ENCODE measurements at regions not wholly inside any gene's neighbourhood (a gene's known extent, or its start where the extent isn't known, plus 50 kb on each side); places are given as distances from the start of the nearest gene placed in this dataset.
"Not testable (repeated sequence)": the region's sequence is repeated elsewhere in the genome, so short reads cannot be mapped to it uniquely, and the experiment has no call there.

- no peaks in the 10 kb centered on the region for H3K27me3 ChIP-seq (ENCODE audit: insufficient read depth in 3 of 3, low read length in 2 of 3)
- no peaks in the 10 kb centered on the region for H3K36me3 ChIP-seq (ENCODE audit: insufficient read depth in 1 of 2, low read depth in 1 of 2)
- WGBS, 3 donors = 81 to 84% (median 82%) methylated on average over 7 of the region's 7 CpGs
- DNase-seq = no peak
- intact Hi-C loops (cut with DNase I) = no loop called here
- no peaks in the 10 kb centered on the region for H3K4me1 ChIP-seq
- no peak overlapping the region for H3K4me3 ChIP-seq
- H3K27ac ChIP-seq = no peak overlapping the region
- TF ChIP-seq CTCF (IDR thresholded peaks at IDR 0.05) = no peak
- ATAC-seq = no peak
- H3K9me3 ChIP-seq = no peaks in the 10 kb centered on the region
Measured at GRCh38 chr7:16264823-16265804, 156.2 kb downstream of the CRPPA start.

GRCh38 chr7:16264036-16264819 is 157.1 kb downstream of the CRPPA start:
- no peak for TF ChIP-seq CTCF (IDR thresholded peaks at IDR 0.05)
- H3K36me3 ChIP-seq (ENCODE audit: insufficient read depth in 1 of 2, low read depth in 1 of 2) = no peaks in the 10 kb centered on the region
- intact Hi-C loops (cut with DNase I) = no loop called here
- no peak overlapping the region for H3K4me3 ChIP-seq
- no peak for ATAC-seq
- H3K9me3 ChIP-seq = no peaks in the 10 kb centered on the region
- H3K27me3 ChIP-seq (ENCODE audit: insufficient read depth in 3 of 3, low read length in 2 of 3) = no peaks in the 10 kb centered on the region
- WGBS, 3 donors = 75 to 81% (median 76%) methylated on average over 4 of the region's 4 CpGs
- H3K4me1 ChIP-seq = no peaks in the 10 kb centered on the region
- H3K27ac ChIP-seq = no peak overlapping the region
- no peak for DNase-seq

GRCh38 chr7:16263377-16263776 is 158.0 kb downstream of the CRPPA start:
- DNase-seq; H3K27me3 ChIP-seq (ENCODE audit: insufficient read depth in 3 of 3, low read length in 2 of 3); intact Hi-C loops (cut with DNase I); H3K4me3 ChIP-seq; H3K4me1 ChIP-seq; H3K9me3 ChIP-seq; ATAC-seq; H3K27ac ChIP-seq; H3K36me3 ChIP-seq (ENCODE audit: insufficient read depth in 1 of 2, low read depth in 1 of 2): not testable (repeated sequence)
- WGBS, 3 donors = 89 to 97% (median 95%) methylated on average over 6 of the region's 6 CpGs

GRCh38 chr7:16261654-16262053 is 159.7 kb downstream of the CRPPA start:
- ATAC-seq (no peak), DNase-seq (no peak)
- no peak for TF ChIP-seq CTCF (IDR thresholded peaks at IDR 0.05)
- no peaks in the 10 kb centered on the region for H3K36me3 ChIP-seq (ENCODE audit: insufficient read depth in 1 of 2, low read depth in 1 of 2)
- intact Hi-C loops (cut with DNase I) = no loop called here
- H3K4me3 ChIP-seq = no peak overlapping the region
- no peak overlapping the region for H3K27ac ChIP-seq
- no peaks in the 10 kb centered on the region for H3K9me3 ChIP-seq
- H3K4me1 ChIP-seq = no peaks in the 10 kb centered on the region
- WGBS, 3 donors = 82 to 85% (median 83%) methylated on average over 5 of the region's 5 CpGs
- H3K27me3 ChIP-seq (ENCODE audit: insufficient read depth in 3 of 3, low read length in 2 of 3) = no peaks in the 10 kb centered on the region

GRCh38 chr7:16261100-16261499 is 160.2 kb downstream of the CRPPA start:
- no peaks in the 10 kb centered on the region for H3K27me3 ChIP-seq (ENCODE audit: insufficient read depth in 3 of 3, low read length in 2 of 3)
- no peak for ATAC-seq
- H3K4me1 ChIP-seq = no peaks in the 10 kb centered on the region
- intact Hi-C loops (cut with DNase I) = no loop called here
- 62 to 65% (median 63%) methylated on average over 2 of the region's 2 CpGs for WGBS, 3 donors
- H3K4me3 ChIP-seq = no peak overlapping the region
- no peak for DNase-seq
- no peak for TF ChIP-seq CTCF (IDR thresholded peaks at IDR 0.05)
- no peaks in the 10 kb centered on the region for H3K36me3 ChIP-seq (ENCODE audit: insufficient read depth in 1 of 2, low read depth in 1 of 2)
- H3K9me3 ChIP-seq = no peaks in the 10 kb centered on the region
- no peak overlapping the region for H3K27ac ChIP-seq
